AG08395 (cell line): ENCODE measurements at regions not wholly inside any gene's neighbourhood (a gene's known extent, or its start where the extent isn't known, plus 50 kb on each side); places are given as distances from the start of the nearest gene placed in this dataset.
"Not testable (repeated sequence)": the region's sequence is repeated elsewhere in the genome, so short reads cannot be mapped to it uniquely, and the experiment has no call there.

Experiments
- DNase-seq: peaks from one replicate; pipeline ENCODE4 v3.0.0; 2012; ENCODE audit warnings: mixed read lengths, low spot score

GRCh38 chr4:72677886-72678285, 108.9 kb upstream of the ADAMTS3 start:
- no peak for DNase-seq

DNA sequence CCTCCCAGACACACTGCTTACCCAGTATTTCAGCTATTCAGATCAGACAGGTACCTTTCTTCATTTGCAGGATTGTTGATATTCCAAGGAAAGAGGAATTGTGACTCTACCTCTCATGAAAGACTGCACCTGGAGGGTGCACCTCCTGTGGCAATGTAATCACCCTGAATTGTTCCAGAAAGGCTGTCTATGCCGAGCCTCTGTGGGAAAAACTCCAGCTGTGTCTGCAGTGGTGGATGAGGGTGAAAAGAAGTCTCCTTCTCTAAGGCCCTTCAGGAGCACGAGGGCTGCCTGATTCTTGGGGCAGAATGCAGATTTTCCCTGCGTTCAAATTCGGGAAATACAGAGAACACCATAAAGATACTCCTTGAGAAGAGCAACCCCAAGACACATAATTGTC, 108.2 kb upstream of the ADAMTS3 start:
- DNase-seq, result no peak

- no peak for DNase-seq
Measured at GRCh38 chr4:72671980-72672379, 103.0 kb upstream of the ADAMTS3 start.

GRCh38 chr4:72670521-72670920, 101.5 kb upstream of the ADAMTS3 start:
- no peak for DNase-seq

DNA sequence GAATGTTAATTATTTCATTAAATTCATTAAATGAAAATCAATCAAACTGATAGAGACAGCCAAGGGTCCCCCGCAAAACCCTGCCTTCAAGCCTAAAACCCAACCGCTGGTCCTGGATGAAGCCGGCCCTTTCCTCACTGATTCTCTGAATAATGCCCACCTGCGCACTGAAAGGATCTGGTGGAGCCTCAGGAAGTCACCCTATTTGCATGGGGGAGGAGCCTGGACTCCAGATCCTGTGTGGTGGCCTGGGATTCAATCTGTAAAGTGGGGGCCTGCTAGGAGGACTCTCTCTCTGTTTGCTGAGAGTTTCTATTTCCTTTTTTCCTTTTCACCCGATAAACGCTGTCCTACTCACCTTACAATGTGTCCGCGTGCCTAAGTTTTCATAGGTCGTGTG, 97.9 kb upstream of the ADAMTS3 start:
- no peak for DNase-seq

DNA sequence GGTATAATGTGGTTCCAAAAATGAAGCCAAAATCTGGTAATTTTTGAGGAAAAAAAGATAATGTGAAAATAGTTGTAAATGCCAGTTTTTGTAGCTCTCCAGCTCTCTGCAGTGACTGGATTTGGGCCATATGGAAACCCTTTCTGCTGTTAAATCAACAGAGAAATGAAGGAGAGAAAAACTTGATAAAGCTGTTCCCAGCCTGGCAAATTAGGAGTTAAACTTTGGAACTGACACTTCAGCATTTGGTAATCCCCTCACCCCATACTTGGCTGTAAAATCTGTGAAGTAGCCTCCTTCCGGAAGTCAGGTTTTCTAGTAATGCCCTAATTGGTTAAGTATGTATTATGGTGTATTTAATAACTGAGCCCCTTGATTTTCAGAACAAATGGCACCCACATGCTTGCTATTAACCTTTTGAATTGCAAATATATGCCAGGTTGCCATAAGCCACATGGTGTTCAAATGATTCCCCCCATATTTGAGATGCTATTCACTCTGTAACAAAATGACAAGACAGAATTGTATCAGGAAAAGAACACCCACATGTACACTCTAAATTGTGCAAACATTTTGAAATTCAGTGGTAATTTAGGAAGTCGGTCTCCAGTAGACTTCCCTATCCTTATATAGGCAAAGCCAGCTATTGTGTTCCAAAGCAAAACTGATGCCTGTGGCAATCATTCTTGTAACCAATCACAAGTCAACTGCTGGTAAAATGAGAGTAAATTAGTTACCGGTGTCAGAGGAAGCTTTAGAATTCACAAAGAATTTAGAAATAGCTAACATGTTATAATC, 96.3 kb upstream of the ADAMTS3 start:
- no peak for DNase-seq

DNA sequence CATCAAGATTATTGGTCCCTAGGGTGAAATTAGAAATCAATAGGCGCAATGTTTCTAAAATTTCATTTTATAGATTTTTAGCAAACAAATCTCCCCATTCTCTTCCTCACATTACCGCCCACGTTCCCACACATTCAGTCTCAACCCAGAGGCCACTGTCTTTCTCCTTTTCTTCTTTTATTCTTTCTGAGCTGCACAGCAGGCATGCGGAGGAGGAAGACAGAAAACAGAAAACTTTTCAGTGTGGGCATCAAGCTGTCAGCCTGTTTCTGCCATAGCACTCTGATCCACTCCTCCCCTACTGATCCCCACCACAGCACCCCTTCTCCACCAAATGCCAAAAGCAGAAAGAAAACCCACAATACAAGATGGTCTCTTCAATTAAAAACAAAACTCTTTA, 94.8 kb upstream of the ADAMTS3 start:
- no peak for DNase-seq

- no peak for DNase-seq
Measured at GRCh38 chr4:72661830-72662229, 92.8 kb upstream of the ADAMTS3 start.

DNA sequence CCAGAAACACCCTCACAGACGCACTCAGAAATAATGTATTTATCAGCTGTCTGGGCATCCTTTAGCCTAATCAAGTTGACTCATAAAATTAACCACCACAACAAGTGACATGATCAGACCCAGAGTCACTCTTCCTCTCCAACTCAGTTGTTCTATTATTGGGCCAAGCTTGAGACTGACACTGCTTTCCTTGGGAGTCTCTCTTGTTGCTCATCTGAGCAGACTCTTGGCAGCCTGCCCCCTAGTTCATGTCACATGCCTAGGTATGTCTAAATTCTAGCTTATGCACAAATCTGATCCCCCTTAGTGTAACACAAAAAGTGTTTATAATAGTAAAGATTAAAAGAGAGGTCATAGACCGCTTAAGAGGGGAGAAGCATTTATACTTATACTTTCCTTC, 72.6 kb upstream of the ADAMTS3 start:
- DNase-seq, result no peak

DNA sequence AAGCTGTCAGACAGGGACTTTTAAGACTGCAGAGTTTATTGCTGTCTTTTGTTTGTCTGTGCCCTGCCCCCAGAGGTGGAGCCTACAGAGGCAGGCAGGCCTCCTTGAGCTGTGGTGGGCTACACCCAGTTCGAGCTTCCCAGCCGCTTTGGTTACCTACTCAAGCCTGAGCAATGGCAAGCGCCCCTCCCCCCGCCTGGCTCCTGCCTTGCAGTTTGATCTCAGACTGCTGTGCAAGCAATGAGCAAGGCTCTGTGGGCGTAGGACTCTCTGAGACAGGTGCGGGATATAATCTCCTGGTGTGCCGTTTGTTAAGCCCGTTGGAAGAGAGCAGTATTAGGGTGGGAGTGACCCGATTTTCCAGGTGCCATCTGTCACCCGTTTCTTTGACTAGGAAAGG, 67.8 kb upstream of the ADAMTS3 start:
- DNase-seq, result not testable (repeated sequence)

DNA sequence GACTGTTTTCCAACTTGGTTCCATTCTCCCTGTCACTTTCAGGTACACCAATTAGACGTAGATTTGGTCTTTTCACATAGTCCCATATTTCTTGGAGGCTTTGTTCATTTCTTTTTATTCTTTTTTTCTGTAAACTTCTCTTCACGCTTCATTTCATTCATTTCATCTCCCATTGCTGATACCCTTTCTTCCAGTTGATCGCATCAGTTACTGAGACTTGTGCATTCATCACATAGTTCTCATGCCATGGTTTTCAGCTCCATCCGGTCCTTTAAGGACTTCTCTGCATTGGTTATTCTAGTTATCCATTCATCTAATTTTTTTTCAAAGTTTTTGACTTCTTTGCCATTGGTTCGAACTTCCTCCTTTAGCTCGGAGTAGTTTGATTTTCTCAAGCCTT, 66.9 kb upstream of the ADAMTS3 start:
- not testable (repeated sequence) for DNase-seq

DNA sequence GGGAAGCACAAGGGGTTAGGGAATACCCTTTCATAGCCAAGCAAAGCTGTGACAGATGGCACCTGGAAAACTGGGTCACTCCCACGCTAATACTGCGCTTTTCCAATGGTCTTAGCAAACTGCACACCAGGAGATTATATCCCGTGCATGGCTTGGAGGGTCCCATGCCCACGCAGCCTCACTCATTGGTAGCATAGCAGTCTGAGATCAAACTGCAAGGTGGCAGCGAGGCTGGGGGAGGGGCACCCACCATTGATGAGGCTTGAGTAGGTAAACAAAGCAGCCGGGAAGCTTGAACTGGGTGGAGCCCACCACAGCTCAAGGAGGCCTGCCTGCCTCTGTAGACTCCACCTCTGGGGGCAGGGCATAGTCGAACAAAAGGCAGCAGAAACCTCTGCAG, 63.2 kb upstream of the ADAMTS3 start:
- DNase-seq, result not testable (repeated sequence)

GRCh38 chr4:72631296-72631695, 62.3 kb upstream of the ADAMTS3 start:
- peak; percentile 83 for DNase-seq

DNA sequence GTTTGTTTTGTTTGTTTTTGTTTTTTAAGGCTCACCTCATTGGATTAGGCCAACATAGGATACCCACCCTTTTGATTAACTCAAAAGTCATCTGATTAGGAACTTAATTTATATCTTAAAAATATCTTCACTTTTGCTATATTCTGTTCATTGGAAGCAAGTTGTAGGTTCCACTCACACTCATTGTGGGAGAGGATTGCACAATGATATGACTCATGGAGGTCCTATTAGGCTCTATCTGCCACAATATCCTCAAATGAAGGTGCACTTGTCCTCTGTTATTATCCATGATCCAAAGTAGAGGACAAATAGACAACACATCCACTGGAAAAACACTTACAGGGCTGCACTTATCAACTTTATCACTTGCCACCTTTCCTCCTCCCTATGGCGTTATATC, 60.5 kb upstream of the ADAMTS3 start:
- no peak for DNase-seq

- no peak for DNase-seq
Measured at GRCh38 chr4:72627723-72628122, 58.7 kb upstream of the ADAMTS3 start.
